H9 (cell line): ENCODE measurements at regions not wholly inside any gene's neighbourhood (a gene's known extent, or its start where the extent isn't known, plus 50 kb on each side); places are given as distances from the start of the nearest gene placed in this dataset.

Source experiments
- DNase-seq: peaks from one replicate; pipeline ENCODE4 v3.0.0-alpha.2; 2017
- H2AFZ ChIP-seq: one replicate; pipeline ENCODE4 v1.6.1; 2013; ENCODE audit warnings: mild to moderate bottlenecking, low read length, control low read depth, moderate library complexity
- H2AK5ac ChIP-seq: 2 replicates; pipeline ENCODE4 v1.6.1; 2013; ENCODE audit warnings: low read length, control low read depth, mixed read lengths; ENCODE audit not compliant: insufficient read length
- H2BK120ac ChIP-seq: one replicate; pipeline ENCODE4 v1.6.1; 2013; ENCODE audit warnings: low read depth, mild to moderate bottlenecking, low read length, control low read depth, inconsistent platforms; ENCODE audit not compliant: poor library complexity, severe bottlenecking
- H2BK12ac ChIP-seq: 2 replicates; pipeline ENCODE4 v1.6.1; 2013; ENCODE audit warnings: low read length, control low read depth, mixed read lengths, low read depth; ENCODE audit not compliant: insufficient read length
- H2BK15ac ChIP-seq: 2 replicates; pipeline ENCODE4 v1.6.1; 2013; ENCODE audit warnings: low read depth, low read length, control low read depth
- H2BK20ac ChIP-seq: one replicate; pipeline ENCODE4 v1.6.1; 2013; ENCODE audit warnings: low read depth, mild to moderate bottlenecking, low read length, control low read depth, inconsistent platforms; ENCODE audit not compliant: poor library complexity, severe bottlenecking
- H2BK5ac ChIP-seq: 2 replicates; pipeline ENCODE4 v1.6.1; 2013; ENCODE audit warnings: low read length, control low read depth, mixed read lengths; ENCODE audit not compliant: insufficient read length
- H3K14ac ChIP-seq: 2 replicates; pipeline ENCODE4 v1.6.1; 2013; ENCODE audit warnings: low read length, control low read depth; ENCODE audit not compliant: insufficient read depth
- H3K18ac ChIP-seq: 2 replicates; pipeline ENCODE4 v1.6.1; 2013; ENCODE audit warnings: low read depth, mild to moderate bottlenecking, mixed read lengths, low read length, control low read depth; ENCODE audit not compliant: insufficient read length
- H3K23ac ChIP-seq: 2 replicates; pipeline ENCODE4 v1.6.1; 2013; ENCODE audit warnings: low read length, control low read depth, mixed read lengths, low read depth; ENCODE audit not compliant: insufficient read length
- H3K23me2 ChIP-seq: 2 replicates; pipeline ENCODE4 v1.6.1; 2013; ENCODE audit warnings: low read depth, mild to moderate bottlenecking, mixed read lengths, low read length, control low read depth; ENCODE audit not compliant: insufficient read length, poor library complexity, severe bottlenecking
- H3K27ac ChIP-seq: 2 replicates; pipeline ENCODE4 v1.5.1; 2013; ENCODE audit warnings: low read length, control low read depth, mixed read lengths, low read depth; ENCODE audit not compliant: insufficient read length
- H3K27me3 ChIP-seq: 2 replicates; pipeline ENCODE4 v1.6.1; 2013; ENCODE audit warnings: low read length, control low read depth, inconsistent platforms; ENCODE audit not compliant: insufficient read depth
- H3K4ac ChIP-seq: 2 replicates; pipeline ENCODE4 v1.6.1; 2013; ENCODE audit warnings: low read depth, mild to moderate bottlenecking, control low read depth, inconsistent platforms, low read length, moderate library complexity
- H3K4me1 ChIP-seq: 2 replicates; pipeline ENCODE4 v1.6.1; 2013; ENCODE audit warnings: low read length, control low read depth, inconsistent platforms; ENCODE audit not compliant: insufficient read depth
- H3K4me2 ChIP-seq: 2 replicates; pipeline ENCODE4 v1.6.1; 2013; ENCODE audit warnings: low read length, control low read depth, mixed read lengths; ENCODE audit not compliant: insufficient read length, insufficient read depth
- H3K56ac ChIP-seq: 2 replicates; pipeline ENCODE4 v1.6.1; 2013; ENCODE audit warnings: low read depth, mild to moderate bottlenecking, mixed read lengths, low read length, control low read depth; ENCODE audit not compliant: insufficient read length
- H3K79me1 ChIP-seq: 2 replicates; pipeline ENCODE4 v1.6.1; 2013; ENCODE audit warnings: low read depth, mild to moderate bottlenecking, moderate library complexity, low read length, control low read depth, inconsistent platforms; ENCODE audit not compliant: insufficient read depth, poor library complexity, severe bottlenecking
- H3K79me2 ChIP-seq: 2 replicates; pipeline ENCODE4 v1.6.1; 2013; ENCODE audit warnings: low read length, control low read depth, inconsistent platforms; ENCODE audit not compliant: insufficient read depth
- H3K9ac ChIP-seq: 2 replicates; pipeline ENCODE4 v1.6.1; 2013; ENCODE audit warnings: low read length, control low read depth, mixed read lengths; ENCODE audit not compliant: insufficient read length; ENCODE audit errors: extremely low read depth
- H3K9me3 ChIP-seq: one replicate; pipeline ENCODE4 v1.6.1; 2013; ENCODE audit warnings: low read depth, low read length, inconsistent platforms; ENCODE audit not compliant: control insufficient read depth
- H3T11ph ChIP-seq: one replicate; pipeline ENCODE4 v1.6.1; 2013; ENCODE audit warnings: mild to moderate bottlenecking, low read length, control low read depth, inconsistent platforms
- H4K20me1 ChIP-seq: one replicate; pipeline ENCODE4 v1.6.1; 2013; ENCODE audit not compliant: control insufficient read depth, insufficient read length, insufficient read depth
- H4K5ac ChIP-seq: 2 replicates; pipeline ENCODE4 v1.6.1; 2013; ENCODE audit warnings: low read depth, mild to moderate bottlenecking, mixed read lengths, low read length, control low read depth; ENCODE audit not compliant: insufficient read length
- H4K8ac ChIP-seq: replicated peaks from 2 replicates; pipeline ENCODE4 v1.6.1; 2013; ENCODE audit warnings: low read length, control low read depth, mixed read lengths, low read depth; ENCODE audit not compliant: insufficient read length
- H4K91ac ChIP-seq: 2 replicates; pipeline ENCODE4 v1.6.1; 2013; ENCODE audit warnings: low read depth, mild to moderate bottlenecking, moderate library complexity, mixed read lengths, low read length, control low read depth; ENCODE audit not compliant: insufficient read length
- H3K27ac Mint-ChIP-seq, 3 experiments: 2 replicates in 2 of 3; 3 replicates in 1 of 3; pipeline ENCODE4 v1.8.0; 2020 to 2021; ENCODE audit warnings: mixed read lengths in 3 of 3, mild to moderate bottlenecking in 1 of 3, moderate library complexity in 1 of 3
- H3K27me3 Mint-ChIP-seq: 2 replicates; pipeline ENCODE4 v1.8.0; 2021; ENCODE audit warnings: low read depth, mild to moderate bottlenecking, moderate library complexity, mixed read lengths
- H3K36me3 Mint-ChIP-seq, 3 experiments: 2 replicates in 2 of 3; 3 replicates in 1 of 3; pipeline ENCODE4 v1.8.0; 2020 to 2021; ENCODE audit warnings: low read depth in 3 of 3, mixed read lengths in 3 of 3; ENCODE audit not compliant: insufficient read depth in 1 of 3
- H3K4me1 Mint-ChIP-seq, 2 experiments: 2 replicates each; pipeline ENCODE4 v1.8.0; 2020; ENCODE audit warnings: mixed read lengths in 2 of 2
- H3K4me3 Mint-ChIP-seq, 2 experiments: 2 replicates in 1 of 2; 3 replicates in 1 of 2; pipeline ENCODE4 v1.8.0; 2020 to 2021; ENCODE audit warnings: mild to moderate bottlenecking in 2 of 2, mixed read lengths in 2 of 2, moderate library complexity in 1 of 2
- H3K9me3 Mint-ChIP-seq, 2 experiments: 2 replicates in 1 of 2; 3 replicates in 1 of 2; pipeline ENCODE4 v1.8.0; 2020; ENCODE audit warnings: mild to moderate bottlenecking in 2 of 2, mixed read lengths in 2 of 2, moderate library complexity in 1 of 2
- WGBS: extraction: QIAGEN DNeasy Blood & Tissue Kit; methylation state at CpG from one replicate; pipeline ENCODE4 v1.1.7; 2013; ENCODE audit warnings: missing lambda C conversion rate, low lambda C conversion rate, mixed read lengths; ENCODE audit not compliant: insufficient read length; ENCODE audit errors: extremely low coverage; 5-methylcytosine and 5-hydroxymethylcytosine counted together
- TF ChIP-seq, protein P1 (sequence below): fragments of 200-600 bp; sonication (generic); conservative IDR thresholded peaks from 3 replicates; pipeline ENCODE4 v1.8.0; 2021; ENCODE audit warnings: antibody characterized with exemption, mild to moderate bottlenecking

- Histone ChIP-seq H4K20me1 (no peaks in the 10 kb centered on the region), H3K79me1 (no peaks in the 10 kb centered on the region), H3K4me1 (no peaks in the 10 kb centered on the region), H3K14ac (no peak overlapping the region), H3K4ac (no peak overlapping the region), H4K91ac (no peak overlapping the region), H4K8ac (no peak overlapping the region), H3K4me2 (no peak overlapping the region), H3K18ac (no peak overlapping the region), H2BK20ac (no peak overlapping the region), H3K23ac (no peak overlapping the region), H3K27me3 (no peaks in the 10 kb centered on the region), H3K56ac (no peak overlapping the region), H3K79me2 (no peaks in the 10 kb centered on the region), H2BK12ac (no peak overlapping the region), H3K27ac (no peak overlapping the region), H3K9ac (no peak overlapping the region), H2AFZ (no peak overlapping the region), H3K23me2 (no peaks in the 10 kb centered on the region), H3T11ph (no peak overlapping the region), H2BK5ac (no peak overlapping the region), H2BK120ac (no peak overlapping the region), H2AK5ac (no peak overlapping the region), H4K5ac (no peak overlapping the region), H2BK15ac (no peak overlapping the region), H3K9me3 (no peaks in the 10 kb centered on the region)
- WGBS, result no CpG with 5 or more reads among the region's 8 CpGs
- Mint-ChIP-seq H3K27me3 (no peaks in the 10 kb centered on the region; the same call in 1 of the 2 replicates), H3K4me3 (no peak overlapping the region), H3K27ac (peak overlapping the region in 1 of 3 experiments; percentile 82; a peak in 1 of 7 replicates), H3K4me1 (peaks cover 10 to 11% of the 10 kb centered on the region in 2 experiments), H3K36me3 (no peaks in the 10 kb centered on the region), H3K9me3 (no peaks in the 10 kb centered on the region)
- no peak for DNase-seq
- TF ChIP-seq, protein P1, sequence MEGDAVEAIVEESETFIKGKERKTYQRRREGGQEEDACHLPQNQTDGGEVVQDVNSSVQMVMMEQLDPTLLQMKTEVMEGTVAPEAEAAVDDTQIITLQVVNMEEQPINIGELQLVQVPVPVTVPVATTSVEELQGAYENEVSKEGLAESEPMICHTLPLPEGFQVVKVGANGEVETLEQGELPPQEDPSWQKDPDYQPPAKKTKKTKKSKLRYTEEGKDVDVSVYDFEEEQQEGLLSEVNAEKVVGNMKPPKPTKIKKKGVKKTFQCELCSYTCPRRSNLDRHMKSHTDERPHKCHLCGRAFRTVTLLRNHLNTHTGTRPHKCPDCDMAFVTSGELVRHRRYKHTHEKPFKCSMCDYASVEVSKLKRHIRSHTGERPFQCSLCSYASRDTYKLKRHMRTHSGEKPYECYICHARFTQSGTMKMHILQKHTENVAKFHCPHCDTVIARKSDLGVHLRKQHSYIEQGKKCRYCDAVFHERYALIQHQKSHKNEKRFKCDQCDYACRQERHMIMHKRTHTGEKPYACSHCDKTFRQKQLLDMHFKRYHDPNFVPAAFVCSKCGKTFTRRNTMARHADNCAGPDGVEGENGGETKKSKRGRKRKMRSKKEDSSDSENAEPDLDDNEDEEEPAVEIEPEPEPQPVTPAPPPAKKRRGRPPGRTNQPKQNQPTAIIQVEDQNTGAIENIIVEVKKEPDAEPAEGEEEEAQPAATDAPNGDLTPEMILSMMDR, result no peak
These were observed 843.7 kb upstream of the WWC1 start for GRCh38 chr5:167447466-167448375.
